HCT116 (cell line): ENCODE measurements at regions not wholly inside any gene's neighbourhood (a gene's known extent, or its start where the extent isn't known, plus 50 kb on each side); places are given as distances from the start of the nearest gene placed in this dataset.

Experiments used
- ATAC-seq: fragments of 200-7000 bp; cut with Tn5 transposase; 2 replicates; pipeline ENCODE4 v1.9.1; 2020; ENCODE audit warnings: mild to moderate bottlenecking, moderate library complexity
- BruUV-seq: library from RNA; stranded (reverse); fragments of 400-500 nt; replicated peaks from 2 replicates; lab custom pipeline; 2021; lab: Mats Ljungman, UMichigan
- CTCF ChIA-PET: fragments of 300-600 bp; sonication (Branson Sonifier 250); formaldehyde crosslinking; loops from one replicate; lab custom pipeline; 2021; ENCODE audit warnings: antibody characterized with exemption; lab: Charles Lee
- POLR2A ChIA-PET: fragments of 300-600, 350-600 bp; sonication (Branson Sonifier 250); formaldehyde crosslinking; loops from one replicate; lab custom pipeline; 2021; ENCODE audit warnings: antibody characterized with exemption; lab: Charles Lee
- RAD21 ChIA-PET, 2 experiments: fragments of 300-600 bp; sonication (Branson Sonifier 250); formaldehyde crosslinking; loops; one replicate each; lab custom pipeline; 2023; ENCODE audit warnings: low total read pairs in 2 of 2; ENCODE audit not compliant: uncharacterized antibody in 2 of 2, unreplicated experiment in 2 of 2, low non-redundant PET in 1 of 2; lab: Charles Lee
- DNase-seq: peaks from one replicate; pipeline ENCODE4 v3.0.0-alpha.2; 2010; ENCODE audit warnings: low read depth, low spot score
- H2AFZ ChIP-seq: fragments of 200-600 bp; shearing (Covaris generic), sonication (generic); 2 replicates; pipeline ENCODE4 v1.6.1; 2017; ENCODE audit warnings: low read depth, mixed run types, mixed read lengths, antibody characterized with exemption, low read length; ENCODE audit not compliant: poor library complexity, severe bottlenecking
- H3K27ac ChIP-seq: 2 replicates; pipeline ENCODE4 v1.5.1; 2012; ENCODE audit warnings: low read depth, low read length
- H3K27me3 ChIP-seq: fragments of 200-600 bp; sonication (generic); 2 replicates; pipeline ENCODE4 v1.6.1; 2016; ENCODE audit warnings: mixed run types, low read length, mixed read lengths; ENCODE audit not compliant: insufficient read depth
- H3K36me3 ChIP-seq, 2 experiments: fragments of 200-500 bp in 1 of 2; fragments of 200-600 bp in 1 of 2; sonication (Bioruptor generic) in 1 of 2; sonication (generic) in 1 of 2; 2 replicates each; pipeline versions ENCODE4 v1.5.1 to v1.6.1; 2014 to 2016; ENCODE audit warnings: low read length in 2 of 2, inconsistent platforms in 1 of 2, mixed read lengths in 1 of 2, mixed run types in 1 of 2; ENCODE audit not compliant: insufficient read depth in 2 of 2, control insufficient read depth in 1 of 2
- H3K4me1 ChIP-seq, 2 experiments: fragments of 200-600 bp in 1 of 2; sonication (generic) in 1 of 2; 2 replicates each; pipeline versions ENCODE4 v1.5.1 to v1.6.1; 2012 to 2017; ENCODE audit warnings: low read length in 2 of 2, inconsistent platforms in 1 of 2, mild to moderate bottlenecking in 1 of 2, mixed read lengths in 1 of 2, mixed run types in 1 of 2, moderate library complexity in 1 of 2; ENCODE audit not compliant: insufficient read depth in 2 of 2, control insufficient read depth in 1 of 2
- H3K4me2 ChIP-seq: fragments of 200-600 bp; sonication (generic); 2 replicates; pipeline ENCODE4 v1.6.1; 2017; ENCODE audit warnings: mixed run types, low read length, mixed read lengths
- H3K4me3 ChIP-seq, 2 experiments: fragments of 200-600 bp in 1 of 2; sonication (generic) in 1 of 2; replicated peaks in 1 of 2; 2 replicates each; pipeline ENCODE4 v1.5.1; 2011 to 2016; ENCODE audit warnings: low read length in 2 of 2, control low read depth in 1 of 2, low read depth in 1 of 2, mild to moderate bottlenecking in 1 of 2, mixed read lengths in 1 of 2, mixed run types in 1 of 2
- H3K79me2 ChIP-seq: fragments of 200-600 bp; sonication (generic); 2 replicates; pipeline ENCODE4 v1.6.1; 2017; ENCODE audit warnings: mild to moderate bottlenecking, mixed run types, low read length, moderate library complexity, mixed read lengths; ENCODE audit not compliant: insufficient read depth
- H3K9ac ChIP-seq: fragments of 200-600 bp; sonication (generic); 2 replicates; pipeline ENCODE4 v1.6.1; 2016; ENCODE audit warnings: low read length, mixed read lengths
- H3K9me2 ChIP-seq: fragments of 200-600 bp; sonication (generic), shearing (Covaris generic); 2 replicates; pipeline ENCODE4 v1.6.1; 2017; ENCODE audit warnings: mixed run types, mild to moderate bottlenecking, moderate library complexity; ENCODE audit not compliant: insufficient read depth
- H3K9me3 ChIP-seq, 2 experiments: fragments of 200-500 bp in 1 of 2; fragments of 200-600 bp in 1 of 2; sonication (Bioruptor generic) in 1 of 2; sonication (generic) in 1 of 2; 2 replicates each; pipeline ENCODE4 v1.6.1; 2014 to 2017; ENCODE audit warnings: low read length in 2 of 2, mixed read lengths in 2 of 2, inconsistent platforms in 1 of 2, low read depth in 1 of 2, mild to moderate bottlenecking in 1 of 2, mixed run types in 1 of 2, moderate library complexity in 1 of 2; ENCODE audit not compliant: control insufficient read depth in 1 of 2, insufficient read depth in 1 of 2
- H4K20me1 ChIP-seq: fragments of 200-600 bp; sonication (generic), shearing (Covaris generic); 2 replicates; pipeline ENCODE4 v1.6.1; 2017; ENCODE audit warnings: mixed run types, mild to moderate bottlenecking, moderate library complexity; ENCODE audit not compliant: insufficient read depth
- ATF3 ChIP-seq: IDR thresholded peaks from 2 replicates; pipeline ENCODE4 v1.6.1; 2012
- CEBPB ChIP-seq: IDR thresholded peaks from 2 replicates; pipeline ENCODE4 v1.6.1; 2012; ENCODE audit warnings: low read depth
- EZH2phosphoT487 ChIP-seq: fragments of 200-600 bp; IDR thresholded peaks from 2 replicates; pipeline ENCODE4 v1.6.1; 2018; ENCODE audit warnings: antibody characterized with exemption, borderline replicate concordance
- FOSL1 ChIP-seq: IDR thresholded peaks from 2 replicates; pipeline ENCODE4 v1.6.1; 2012; ENCODE audit warnings: low read depth
- JUND ChIP-seq: IDR thresholded peaks from 2 replicates; pipeline ENCODE4 v1.6.1; 2012
- POLR2A ChIP-seq: IDR thresholded peaks from 2 replicates; pipeline ENCODE4 v1.7.0; 2011; ENCODE audit warnings: borderline replicate concordance; ENCODE audit not compliant: insufficient read depth, insufficient read length; ENCODE audit errors: extremely low read depth
- REST ChIP-seq: IDR thresholded peaks from 2 replicates; pipeline ENCODE4 v1.6.1; 2012; ENCODE audit warnings: low read depth
- SIN3A ChIP-seq: IDR thresholded peaks from 2 replicates; pipeline ENCODE4 v1.6.1; 2012; ENCODE audit warnings: low read depth
- SP1 ChIP-seq: IDR thresholded peaks from 2 replicates; pipeline ENCODE4 v1.6.1; 2012; ENCODE audit warnings: low read depth
- SRF ChIP-seq: IDR thresholded peaks from 2 replicates; pipeline ENCODE4 v1.6.1; 2012; ENCODE audit warnings: low read depth
- YY1 ChIP-seq: IDR thresholded peaks from 2 replicates; pipeline ENCODE4 v1.6.1; 2011; ENCODE audit warnings: low read length, low read depth, moderate library complexity, mild to moderate bottlenecking; ENCODE audit not compliant: insufficient replicate concordance; ENCODE audit errors: extremely low read depth
- ZBTB33 ChIP-seq: IDR thresholded peaks from 2 replicates; pipeline ENCODE4 v1.6.1; 2011; ENCODE audit warnings: mild to moderate bottlenecking, low read length, moderate library complexity; ENCODE audit not compliant: insufficient replicate concordance; ENCODE audit errors: extremely low read depth
- ZNF274 ChIP-seq: fragments of 200-500 bp; sonication (Bioruptor generic); IDR thresholded peaks from 2 replicates; pipeline ENCODE4 v1.6.1; 2014; ENCODE audit warnings: mild to moderate bottlenecking, low read depth, low read length, inconsistent platforms
- intact Hi-C: fragments of 100-400 bp; cut with micrococcal nuclease; formaldehyde crosslinking; loops from 2 replicates; pipeline ENCODE4 v1.10.0; 2022

- ChIA-PET CTCF (no interaction called here), RAD21 (no interaction called here), POLR2A (no interaction called here)
- Histone ChIP-seq H3K36me3 (no peaks in the 10 kb centered on the region), H3K4me3 (no peak overlapping the region), H3K79me2 (no peaks in the 10 kb centered on the region), H3K4me1 (no peaks in the 10 kb centered on the region), H3K9me2 (no peaks in the 10 kb centered on the region), H3K27me3 (no peaks in the 10 kb centered on the region), H3K27ac (no peak overlapping the region), H3K4me2 (no peak overlapping the region), H2AFZ (no peak overlapping the region), H3K9ac (no peak overlapping the region), H3K9me3 (no peaks in the 10 kb centered on the region), H4K20me1 (no peaks in the 10 kb centered on the region)
- no peak for DNase-seq
- intact Hi-C loops = no loop called here
- BruUV-seq = no TSS peak
- no peak for TF ChIP-seq FOSL1
- TF ChIP-seq ATF3 = no peak
- TF ChIP-seq ZNF274 = no peak
- no peak for TF ChIP-seq JUND
- no peak for TF ChIP-seq SP1
- TF ChIP-seq POLR2A = no peak
- TF ChIP-seq SIN3A = no peak
- TF ChIP-seq EZH2phosphoT487 = no peak
- no peak for TF ChIP-seq YY1
- TF ChIP-seq CEBPB = no peak
- TF ChIP-seq REST = no peak
- no peak for TF ChIP-seq SRF
- TF ChIP-seq ZBTB33 = no peak
- ATAC-seq = no peak
These were observed 164.9 kb upstream of the RHOBTB1 start for GRCh38 chr10:61108915-61109314.
